Keratinocyte (primary cell): ENCODE measurements at regions not wholly inside any gene's neighbourhood (a gene's known extent, or its start where the extent isn't known, plus 50 kb on each side); places are given as distances from the start of the nearest gene placed in this dataset.

Source experiments
- DNase-seq: peaks from one replicate; pipeline ENCODE4 v3.0.0-alpha.2; 2011; ENCODE audit warnings: low read depth, missing footprints, low spot score
- FAIRE-seq: peaks from 2 replicates; lab custom pipeline; 2011; peaks lifted over from hg19 to GRCh38; lab: Jason Lieb, UNC
- H2AFZ ChIP-seq: 2 replicates; pipeline ENCODE4 v1.6.0; 2012; ENCODE audit warnings: low read length, control low read depth, inconsistent platforms; ENCODE audit not compliant: control insufficient read depth
- H3K27ac ChIP-seq: 2 replicates; pipeline ENCODE4 v1.5.1; 2011; ENCODE audit warnings: low read length; ENCODE audit not compliant: control insufficient read depth, insufficient read depth
- H3K27me3 ChIP-seq: 3 replicates; pipeline ENCODE4 v1.6.0; 2011; ENCODE audit warnings: low read length; ENCODE audit not compliant: control insufficient read depth, insufficient read depth; ENCODE audit errors: extremely low read depth
- H3K36me3 ChIP-seq, 2 experiments: 2 replicates in 1 of 2; 3 replicates in 1 of 2; pipeline ENCODE4 v1.5.1; 2011; ENCODE audit warnings: low read length in 2 of 2, mild to moderate bottlenecking in 1 of 2; ENCODE audit not compliant: control insufficient read depth in 2 of 2, insufficient read depth in 2 of 2; ENCODE audit errors: extremely low read depth in 1 of 2
- H3K4me1 ChIP-seq: 3 replicates; pipeline ENCODE4 v1.5.1; 2011; ENCODE audit warnings: low read length; ENCODE audit not compliant: control insufficient read depth, insufficient read depth; ENCODE audit errors: extremely low read depth
- H3K4me2 ChIP-seq: 3 replicates; pipeline ENCODE4 v1.6.0; 2011; ENCODE audit warnings: low read depth, low read length; ENCODE audit not compliant: control insufficient read depth, insufficient read depth; ENCODE audit errors: extremely low read depth
- H3K4me3 ChIP-seq, 3 experiments: fragments of 200-600 bp in 1 of 3; sonication (generic) in 1 of 3; 2 replicates in 2 of 3; 3 replicates in 1 of 3; pipeline ENCODE4 v1.5.1; 2011 to 2016; ENCODE audit warnings: low read length in 3 of 3, mild to moderate bottlenecking in 3 of 3, control low read depth in 2 of 3, inconsistent platforms in 1 of 3, low read depth in 1 of 3, mixed read lengths in 1 of 3, mixed run types in 1 of 3, moderate library complexity in 1 of 3; ENCODE audit not compliant: control insufficient read depth in 2 of 3, insufficient read depth in 2 of 3; ENCODE audit errors: extremely low read depth in 1 of 3
- H3K79me2 ChIP-seq: 2 replicates; pipeline ENCODE4 v1.6.0; 2012; ENCODE audit warnings: low read length; ENCODE audit not compliant: control insufficient read depth, insufficient read depth
- H3K9ac ChIP-seq: 3 replicates; pipeline ENCODE4 v1.6.0; 2011; ENCODE audit warnings: low read length; ENCODE audit not compliant: control insufficient read depth, insufficient read depth; ENCODE audit errors: extremely low read depth
- H3K9me1 ChIP-seq: 3 replicates; pipeline ENCODE4 v1.6.0; 2011; ENCODE audit warnings: low read length; ENCODE audit not compliant: control insufficient read depth, insufficient read depth; ENCODE audit errors: extremely low read depth
- H3K9me3 ChIP-seq: 2 replicates; pipeline ENCODE4 v1.5.1; 2012; ENCODE audit warnings: low read depth, low read length; ENCODE audit not compliant: control insufficient read depth
- H4K20me1 ChIP-seq: 3 replicates; pipeline ENCODE4 v1.6.0; 2011; ENCODE audit warnings: low read length; ENCODE audit not compliant: control insufficient read depth, insufficient read depth; ENCODE audit errors: extremely low read depth
- CTCF ChIP-seq, 3 experiments: IDR thresholded peaks in 1 of 3; conservative IDR thresholded peaks in 1 of 3; optimal IDR thresholded peaks in 1 of 3; 2 replicates in 2 of 3; 3 replicates in 1 of 3; pipeline versions ENCODE3 to v1.5.1; 2011; ENCODE audit warnings: low read length in 3 of 3, mild to moderate bottlenecking in 3 of 3, moderate library complexity in 2 of 3, control low read depth in 1 of 3, inconsistent platforms in 1 of 3; ENCODE audit not compliant: insufficient read depth in 2 of 3; ENCODE audit errors: extremely low read depth in 1 of 3
- EZH2 ChIP-seq: IDR thresholded peaks from one replicate; pipeline ENCODE4 v1.6.1; 2012; ENCODE audit warnings: inconsistent platforms, mild to moderate bottlenecking, low read length, moderate library complexity
- dilution Hi-C: fragments of 300-500 bp; cut with MboI; formaldehyde crosslinking; loops from one replicate; pipeline ENCODE4 v1.7.0; 2020; ENCODE audit warnings: low sequenced_read_pairs; ENCODE audit not compliant: extremely low pct_ligation_motif_present

GRCh38 chr5:125113328-125113727, 366.9 kb upstream of the ZNF608 start:
- no peaks in the 10 kb centered on the region for H3K36me3 ChIP-seq
- FAIRE-seq (no peak), DNase-seq (no peak)
- H4K20me1 ChIP-seq: no peaks in the 10 kb centered on the region
- no peak overlapping the region for H2AFZ ChIP-seq
- H3K27me3 ChIP-seq: no peaks in the 10 kb centered on the region
- H3K4me2 ChIP-seq: no peak overlapping the region
- no peak overlapping the region for H3K27ac ChIP-seq
- H3K79me2 ChIP-seq: no peaks in the 10 kb centered on the region
- H3K9me3 ChIP-seq: no peaks in the 10 kb centered on the region
- H3K4me3 ChIP-seq: no peak overlapping the region
- dilution Hi-C loops: no loop called here
- peaks cover 6% of the 10 kb centered on the region for H3K4me1 ChIP-seq
- no peak overlapping the region for H3K9ac ChIP-seq
- TF ChIP-seq EZH2: no peak
- no peak for TF ChIP-seq CTCF (optimal IDR thresholded peaks at IDR 0.05 in 1 of 3, IDR thresholded peaks at IDR 0.05 in 1 of 3, conservative IDR thresholded peaks at IDR 0.05 in 1 of 3; ENCODE audit: extremely low read depth in 1 of 3, insufficient read depth in 2 of 3, low read length in 3 of 3)
- no peaks in the 10 kb centered on the region for H3K9me1 ChIP-seq

GRCh38 chr5:125115195-125115525, 368.7 kb upstream of the ZNF608 start:
- dilution Hi-C loops: no loop called here
- TF ChIP-seq CTCF (optimal IDR thresholded peaks at IDR 0.05 in 1 of 3, IDR thresholded peaks at IDR 0.05 in 1 of 3, conservative IDR thresholded peaks at IDR 0.05 in 1 of 3; ENCODE audit: extremely low read depth in 1 of 3, insufficient read depth in 2 of 3, low read length in 3 of 3) (no peak), EZH2 (no peak)
- Histone ChIP-seq H3K4me3 (no peak overlapping the region), H3K9me3 (no peaks in the 10 kb centered on the region), H3K36me3 (no peaks in the 10 kb centered on the region), H3K9ac (no peak overlapping the region), H2AFZ (no peak overlapping the region), H3K4me2 (no peak overlapping the region), H3K9me1 (no peaks in the 10 kb centered on the region), H3K4me1 (peaks cover 6% of the 10 kb centered on the region), H3K79me2 (no peaks in the 10 kb centered on the region), H3K27ac (no peak overlapping the region), H3K27me3 (no peaks in the 10 kb centered on the region), H4K20me1 (no peaks in the 10 kb centered on the region)
- FAIRE-seq: no peak
- no peak for DNase-seq
